ENCODE measurements at regions not wholly inside any gene's neighbourhood (a gene's known extent, or its start where the extent isn't known, plus 50 kb on each side); places are given as distances from the start of the nearest gene placed in this dataset.

GRCh38 chr16:75931970-75932369 is 205.7 kb upstream of the CPHXL start:
- TF ChIP-seq CTCF (IDR thresholded peaks at IDR 0.05) (no peak), POLR2A (IDR thresholded peaks at IDR 0.05) (no peak), EP300 (IDR thresholded peaks at IDR 0.05) (no peak)
